ENCODE measurements at regions not wholly inside any gene's neighbourhood (a gene's known extent, or its start where the extent isn't known, plus 50 kb on each side); places are given as distances from the start of the nearest gene placed in this dataset.

DNA sequence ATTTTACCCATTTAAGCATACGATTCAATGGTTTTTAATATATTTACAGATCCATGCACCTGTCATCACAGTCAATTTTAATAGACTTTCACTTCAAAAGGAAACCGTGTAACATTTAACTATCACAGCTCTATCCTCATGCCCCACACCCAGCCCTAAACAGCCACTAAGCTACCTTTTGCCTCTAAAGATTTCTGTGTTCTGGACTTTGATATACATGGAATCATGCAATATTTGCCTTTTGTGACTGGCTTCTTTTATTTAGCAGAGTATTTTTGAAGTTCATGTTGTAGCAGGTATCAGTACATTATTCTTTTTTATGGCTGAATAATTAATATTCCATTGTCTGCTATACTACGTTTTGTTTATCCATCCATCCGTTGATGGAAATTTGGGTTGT is 50.3 kb upstream of the STX16 start:
- DNase-seq (ENCODE audit: low spot score in 2 of 2): no peak
- H3K4me3 ChIP-seq (ENCODE audit: low read depth, poor library complexity, severe bottlenecking): no peak overlapping the region
- intact Hi-C loops (cut with DNase I; ENCODE audit: low total_unique reads): no loop called here
- TF ChIP-seq, protein P1, sequence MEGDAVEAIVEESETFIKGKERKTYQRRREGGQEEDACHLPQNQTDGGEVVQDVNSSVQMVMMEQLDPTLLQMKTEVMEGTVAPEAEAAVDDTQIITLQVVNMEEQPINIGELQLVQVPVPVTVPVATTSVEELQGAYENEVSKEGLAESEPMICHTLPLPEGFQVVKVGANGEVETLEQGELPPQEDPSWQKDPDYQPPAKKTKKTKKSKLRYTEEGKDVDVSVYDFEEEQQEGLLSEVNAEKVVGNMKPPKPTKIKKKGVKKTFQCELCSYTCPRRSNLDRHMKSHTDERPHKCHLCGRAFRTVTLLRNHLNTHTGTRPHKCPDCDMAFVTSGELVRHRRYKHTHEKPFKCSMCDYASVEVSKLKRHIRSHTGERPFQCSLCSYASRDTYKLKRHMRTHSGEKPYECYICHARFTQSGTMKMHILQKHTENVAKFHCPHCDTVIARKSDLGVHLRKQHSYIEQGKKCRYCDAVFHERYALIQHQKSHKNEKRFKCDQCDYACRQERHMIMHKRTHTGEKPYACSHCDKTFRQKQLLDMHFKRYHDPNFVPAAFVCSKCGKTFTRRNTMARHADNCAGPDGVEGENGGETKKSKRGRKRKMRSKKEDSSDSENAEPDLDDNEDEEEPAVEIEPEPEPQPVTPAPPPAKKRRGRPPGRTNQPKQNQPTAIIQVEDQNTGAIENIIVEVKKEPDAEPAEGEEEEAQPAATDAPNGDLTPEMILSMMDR (IDR thresholded peaks at IDR 0.05): no peak
- no peak for TF ChIP-seq POLR2A (IDR thresholded peaks at IDR 0.05)
- WGBS, 2 donors: 88 to 91% methylated on average over 4 of the region's 4 CpGs

DNA sequence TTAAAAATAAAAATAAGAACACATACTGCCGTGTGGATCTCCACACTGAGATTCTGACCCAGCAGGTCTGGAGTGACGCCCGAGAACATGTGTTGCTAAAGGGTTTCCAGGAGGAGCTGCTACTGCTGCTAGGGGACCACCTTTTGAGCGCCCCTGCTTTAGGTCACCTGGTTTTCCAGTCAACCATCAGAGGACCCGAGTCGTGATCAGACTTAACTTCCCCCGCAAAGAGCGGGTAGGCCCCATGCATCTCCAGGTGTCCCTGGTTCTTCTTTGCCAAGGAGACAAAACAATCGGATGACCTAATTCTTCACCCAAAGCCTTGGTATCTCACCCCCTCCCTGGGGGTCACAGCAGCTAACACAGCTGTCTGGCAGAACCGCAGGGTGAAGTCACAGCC is 51.1 kb upstream of the STX16 start:
- 95 to 99% methylated on average over 10 of the region's 10 CpGs for WGBS, 2 donors
- no peak for DNase-seq (ENCODE audit: low spot score in 2 of 2)
- TF ChIP-seq, protein P1 (IDR thresholded peaks at IDR 0.05): no peak
- TF ChIP-seq POLR2A (IDR thresholded peaks at IDR 0.05): no peak
- H3K4me3 ChIP-seq (ENCODE audit: low read depth, poor library complexity, severe bottlenecking): no peak overlapping the region
- intact Hi-C loops (cut with DNase I; ENCODE audit: low total_unique reads): no loop called here

DNA sequence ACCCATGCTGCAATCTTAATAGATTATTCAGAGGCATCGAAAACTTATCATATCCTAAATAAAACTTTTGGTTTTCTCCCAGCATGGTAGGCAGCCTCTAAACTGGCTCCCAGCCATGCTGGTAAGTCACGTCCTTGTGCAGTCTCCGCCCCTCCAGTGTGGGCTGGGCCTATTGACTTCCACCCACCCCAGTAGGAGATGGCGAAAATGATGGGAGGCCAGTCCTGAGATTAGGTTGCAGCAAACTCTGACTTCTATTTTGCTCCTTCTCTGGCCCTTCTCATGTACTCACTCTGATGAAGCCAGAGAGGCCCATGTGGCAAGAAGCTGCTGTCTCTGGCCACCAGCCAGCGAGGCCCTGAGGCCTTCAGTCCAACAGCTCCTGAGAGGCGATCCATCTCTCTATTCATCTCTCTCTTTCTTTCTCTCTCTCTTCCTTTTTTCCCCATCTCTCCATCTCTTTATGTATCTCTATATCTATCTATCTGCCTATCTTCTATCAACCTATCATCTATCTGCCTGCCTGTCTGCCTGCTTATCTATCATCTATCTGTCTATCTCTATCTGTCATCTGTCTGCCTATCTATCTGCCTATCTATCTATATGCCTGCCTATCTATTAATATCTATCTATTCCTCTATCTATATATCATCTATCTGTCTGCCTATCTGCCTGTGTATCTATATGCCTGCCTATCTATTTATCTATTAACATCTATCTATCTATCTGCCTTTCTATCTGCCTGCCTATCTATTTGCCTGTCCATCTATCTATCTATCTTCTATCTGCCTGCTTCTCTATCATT is 52.7 kb upstream of the STX16 start:
- TF ChIP-seq POLR2A (IDR thresholded peaks at IDR 0.05): no peak
- TF ChIP-seq, protein P1 (IDR thresholded peaks at IDR 0.05): no peak
- intact Hi-C loops (cut with DNase I; ENCODE audit: low total_unique reads): no loop called here
- peak in 1 of 2 donors; percentile 21 for DNase-seq (ENCODE audit: low spot score in 2 of 2)
- 62 to 65% methylated on average over 6 of the region's 6 CpGs for WGBS, 2 donors
- no peak overlapping the region for H3K4me3 ChIP-seq (ENCODE audit: low read depth, poor library complexity, severe bottlenecking)

DNA sequence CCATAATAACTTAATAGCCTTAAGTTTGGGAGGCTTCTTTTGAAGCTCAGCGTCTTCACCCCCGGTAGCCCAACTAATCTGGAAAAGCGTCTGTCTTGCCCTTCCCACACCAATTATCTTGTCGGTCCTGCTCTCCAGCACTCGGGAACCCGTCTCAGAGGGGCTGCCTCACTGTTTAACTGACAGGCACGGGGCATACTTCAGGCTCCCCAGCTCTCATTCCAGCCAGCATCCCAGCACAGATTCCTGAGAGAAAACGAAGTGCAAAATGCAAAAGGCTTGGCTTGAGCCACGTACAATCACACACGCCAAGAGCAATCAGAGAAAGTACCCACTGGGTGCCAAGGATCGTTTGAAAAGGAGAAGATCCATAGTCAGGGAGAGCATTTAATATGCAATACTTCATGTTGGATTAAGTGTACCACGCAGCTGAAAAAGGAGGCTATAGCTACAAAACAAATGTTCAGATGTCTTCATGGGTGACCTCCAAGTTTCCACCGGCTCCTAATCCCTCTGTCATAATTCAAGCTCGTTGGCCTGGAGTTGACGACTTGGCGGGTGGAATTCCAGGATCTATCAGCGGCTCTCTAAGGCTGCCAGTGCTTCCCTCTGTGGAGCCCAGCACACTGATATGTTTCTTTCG is 53.7 kb upstream of the STX16 start:
- WGBS, 2 donors: 26 to 27% methylated on average over 18 of the region's 18 CpGs
- no peak for TF ChIP-seq POLR2A (IDR thresholded peaks at IDR 0.05)
- TF ChIP-seq, protein P1 (IDR thresholded peaks at IDR 0.05): no peak
- intact Hi-C loops (cut with DNase I; ENCODE audit: low total_unique reads): no loop called here
- peak in 1 of 2 donors; percentile 24 for DNase-seq (ENCODE audit: low spot score in 2 of 2)
- no peak overlapping the region for H3K4me3 ChIP-seq (ENCODE audit: low read depth, poor library complexity, severe bottlenecking)

DNA sequence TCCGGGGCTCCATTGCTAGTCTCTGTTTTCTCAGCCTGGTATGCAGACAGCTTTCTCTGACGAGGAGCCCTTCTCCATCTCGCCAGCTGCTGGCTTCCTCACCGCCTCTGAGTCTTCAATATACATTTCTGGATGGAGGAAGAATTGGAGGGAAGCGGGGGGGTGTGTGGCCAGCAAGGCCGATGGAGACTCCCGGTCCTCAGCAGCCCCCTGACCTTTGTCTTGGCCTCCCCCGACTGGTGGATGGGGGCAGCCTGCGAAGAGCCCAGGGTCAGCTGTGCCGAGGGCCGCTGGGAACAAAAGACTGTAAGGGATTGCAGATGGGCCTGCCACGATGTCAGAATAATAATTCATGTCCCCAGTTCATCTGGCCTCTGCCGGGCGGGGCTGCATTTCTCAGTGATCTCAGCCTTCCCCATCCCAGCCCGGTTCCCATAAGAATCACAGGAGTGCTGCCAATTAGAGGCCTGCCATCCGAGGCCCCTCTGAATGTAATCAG is 54.3 kb upstream of the STX16 start:
- TF ChIP-seq, protein P1 (IDR thresholded peaks at IDR 0.05): no peak
- TF ChIP-seq POLR2A (IDR thresholded peaks at IDR 0.05): no peak
- DNase-seq (ENCODE audit: low spot score in 2 of 2): no peak
- no peak overlapping the region for H3K4me3 ChIP-seq (ENCODE audit: low read depth, poor library complexity, severe bottlenecking)
- 48 to 49% methylated on average over 16 of the region's 16 CpGs for WGBS, 2 donors
- intact Hi-C loops (cut with DNase I; ENCODE audit: low total_unique reads): no loop called here

Data from lower leg skin (tissue), 4 donors.